Neural cell (in vitro differentiated cells): ENCODE measurements at regions not wholly inside any gene's neighbourhood (a gene's known extent, or its start where the extent isn't known, plus 50 kb on each side); places are given as distances from the start of the nearest gene placed in this dataset.

Experiments
- H2AFZ ChIP-seq: fragments of 200-600, 300-800 bp; sonication (generic), shearing (Covaris generic); 2 replicates; pipeline ENCODE4 v1.6.0; 2014; ENCODE audit warnings: low read depth, mild to moderate bottlenecking, antibody characterized with exemption, low read length, moderate library complexity
- H3F3A ChIP-seq: fragments of 200-600 bp; shearing (Covaris generic); 2 replicates; pipeline ENCODE4 v1.6.1; 2016; ENCODE audit warnings: mild to moderate bottlenecking, moderate library complexity, mixed read lengths, antibody characterized with exemption, low read length; ENCODE audit not compliant: insufficient read depth, poor library complexity, severe bottlenecking
- H3K27ac ChIP-seq: fragments of 200-600, 300-800 bp; sonication (generic), shearing (Covaris generic); 2 replicates; pipeline ENCODE4 v1.5.1; 2014; ENCODE audit warnings: mild to moderate bottlenecking, low read length, moderate library complexity
- H3K27me3 ChIP-seq: fragments of 300-800, 200-600 bp; sonication (generic), shearing (Covaris generic); 2 replicates; pipeline ENCODE4 v1.6.0; 2014; ENCODE audit warnings: mild to moderate bottlenecking, low read depth, low read length, moderate library complexity; ENCODE audit not compliant: insufficient read depth
- H3K36me3 ChIP-seq: fragments of 300-800, 200-600 bp; sonication (generic), shearing (Covaris generic); 2 replicates; pipeline ENCODE4 v1.5.1; 2014; ENCODE audit warnings: mild to moderate bottlenecking, antibody characterized with exemption, low read length, moderate library complexity; ENCODE audit not compliant: insufficient read depth
- H3K4me2 ChIP-seq: fragments of 300-800, 200-600 bp; sonication (generic), shearing (Covaris generic); 2 replicates; pipeline ENCODE4 v1.6.0; 2014; ENCODE audit warnings: mild to moderate bottlenecking, low read length
- H3K4me3 ChIP-seq: fragments of 300-800, 200-600 bp; sonication (generic), shearing (Covaris generic); 2 replicates; pipeline ENCODE4 v1.5.1; 2014; ENCODE audit warnings: mild to moderate bottlenecking, low read length, moderate library complexity
- H3K79me2 ChIP-seq: fragments of 200-600 bp; shearing (Covaris generic); replicated peaks from 2 replicates; pipeline ENCODE4 v1.6.0; 2014; ENCODE audit warnings: mild to moderate bottlenecking, low read length, moderate library complexity; ENCODE audit not compliant: insufficient read depth
- H3K9ac ChIP-seq: fragments of 300-800, 200-600 bp; sonication (generic), shearing (Covaris generic); 2 replicates; pipeline ENCODE4 v1.6.1; 2016; ENCODE audit warnings: mild to moderate bottlenecking, low read length, mixed read lengths
- H3K9me2 ChIP-seq: fragments of 200-600 bp; shearing (Covaris generic); 2 replicates; pipeline ENCODE4 v1.6.1; 2016; ENCODE audit warnings: mild to moderate bottlenecking, low read length, mixed read lengths; ENCODE audit not compliant: insufficient read depth
- H3K9me3 ChIP-seq: fragments of 200-600, 300-800 bp; sonication (generic), shearing (Covaris generic); 2 replicates; pipeline ENCODE4 v1.6.1; 2016; ENCODE audit warnings: mild to moderate bottlenecking, mixed run types, low read length, moderate library complexity, mixed read lengths
- H4K20me1 ChIP-seq: fragments of 200-600 bp; shearing (Covaris generic); 2 replicates; pipeline ENCODE4 v1.6.1; 2016; ENCODE audit warnings: mild to moderate bottlenecking, mixed run types; ENCODE audit not compliant: insufficient read depth
- CTCF ChIP-seq: fragments of 450-650 bp; IDR thresholded peaks from 2 replicates; pipeline ENCODE4 v1.5.1; 2014; ENCODE audit warnings: antibody characterized with exemption, mild to moderate bottlenecking, moderate library complexity; ENCODE audit not compliant: poor library complexity, severe bottlenecking
- EP300 ChIP-seq: fragments of 450-650 bp; conservative IDR thresholded peaks from 2 replicates; pipeline ENCODE4 v1.6.1; 2014; ENCODE audit warnings: antibody characterized with exemption, mild to moderate bottlenecking, moderate library complexity; ENCODE audit not compliant: poor library complexity, severe bottlenecking
- EZH2 ChIP-seq: fragments of 200-600, 300-800 bp; shearing (Covaris generic), sonication (generic); IDR thresholded peaks from 2 replicates; pipeline ENCODE4 v1.6.1; 2014; ENCODE audit warnings: antibody characterized with exemption, low read length, borderline replicate concordance, mild to moderate bottlenecking; ENCODE audit not compliant: insufficient read depth, poor library complexity, severe bottlenecking
- MXI1 ChIP-seq: fragments of 450-650 bp; conservative IDR thresholded peaks from 2 replicates; pipeline ENCODE4 v1.6.1; 2014; ENCODE audit warnings: antibody characterized with exemption, mild to moderate bottlenecking; ENCODE audit not compliant: poor library complexity, severe bottlenecking
- POLR2AphosphoS5 ChIP-seq: IDR thresholded peaks from 2 replicates; pipeline ENCODE4 v1.6.1; 2012
- RAD21 ChIP-seq: fragments of 450-650 bp; conservative IDR thresholded peaks from 2 replicates; pipeline ENCODE4 v1.6.1; 2014; ENCODE audit warnings: antibody characterized with exemption, mild to moderate bottlenecking, moderate library complexity
- REST ChIP-seq: IDR thresholded peaks from 2 replicates; pipeline ENCODE4 v1.6.1; 2012; ENCODE audit warnings: borderline replicate concordance
- SMC3 ChIP-seq: fragments of 450-650 bp; conservative IDR thresholded peaks from 2 replicates; pipeline ENCODE4 v1.6.1; 2014; ENCODE audit warnings: antibody characterized with exemption, mild to moderate bottlenecking, moderate library complexity; ENCODE audit not compliant: poor library complexity
- TAF1 ChIP-seq: IDR thresholded peaks from 2 replicates; pipeline ENCODE4 v1.6.1; 2012; ENCODE audit warnings: low read depth

GRCh38 chr18:8496186-8496585 lies 113.1 kb upstream of the RAB12 start:
- Histone ChIP-seq H3K9me2 (no peaks in the 10 kb centered on the region), H3K9ac (no peak overlapping the region)
- TF ChIP-seq SMC3 (no peak), EP300 (no peak), MXI1 (no peak), TAF1 (no peak), EZH2 (no peak), RAD21 (no peak), POLR2AphosphoS5 (no peak), CTCF (no peak), REST (no peak)

GRCh38 chr18:8498905-8499304 lies 110.3 kb upstream of the RAB12 start:
- Histone ChIP-seq H4K20me1 (no peaks in the 10 kb centered on the region), H3K4me3 (no peak overlapping the region), H3K9me3 (no peaks in the 10 kb centered on the region), H3K79me2 (no peaks in the 10 kb centered on the region), H2AFZ (no peak overlapping the region), H3K4me2 (no peak overlapping the region), H3K36me3 (no peaks in the 10 kb centered on the region), H3K27me3 (no peaks in the 10 kb centered on the region), H3K9ac (no peak overlapping the region), H3K27ac (no peak overlapping the region), H3F3A (no peaks in the 10 kb centered on the region), H3K9me2 (no peaks in the 10 kb centered on the region)
- TF ChIP-seq MXI1: no peak
- no peak for TF ChIP-seq RAD21
- TF ChIP-seq CTCF: no peak
- no peak for TF ChIP-seq TAF1
- no peak for TF ChIP-seq SMC3
- TF ChIP-seq REST: no peak
- TF ChIP-seq EZH2: no peak
- no peak for TF ChIP-seq EP300

More at GRCh38 chr18:8496186-8496585, 113.1 kb upstream of the RAB12 start:
- no peaks in the 10 kb centered on the region for H3K27me3 ChIP-seq
- H3K36me3 ChIP-seq: no peaks in the 10 kb centered on the region
- H3K79me2 ChIP-seq: no peaks in the 10 kb centered on the region
- H2AFZ ChIP-seq: no peak overlapping the region
- H4K20me1 ChIP-seq: no peaks in the 10 kb centered on the region
- H3F3A ChIP-seq: no peaks in the 10 kb centered on the region
- H3K4me3 ChIP-seq: no peak overlapping the region
- H3K4me2 ChIP-seq: no peak overlapping the region
- H3K27ac ChIP-seq: no peak overlapping the region
- no peaks in the 10 kb centered on the region for H3K9me3 ChIP-seq
